Body of pancreas (tissue), 4 donors: ENCODE measurements at regions not wholly inside any gene's neighbourhood (a gene's known extent, or its start where the extent isn't known, plus 50 kb on each side); places are given as distances from the start of the nearest gene placed in this dataset.

Source experiments
- POLR2A ChIP-seq, 3 donors: fragments of 450-650 bp; IDR thresholded peaks; one replicate each; pipeline ENCODE4 v1.6.1; 2016; ENCODE audit warnings: antibody characterized with exemption in 3 of 3, mild to moderate bottlenecking in 2 of 3
- TF ChIP-seq, protein P1 (sequence below), 7 experiments: fragments of 450-650 bp in 4 of 7; fragments of 200-600 bp in 3 of 7; sonication (generic) in 3 of 7; IDR thresholded peaks; one replicate each; pipeline ENCODE4 v1.5.1; 2016 to 2019; ENCODE audit warnings: antibody characterized with exemption in 7 of 7

DNA sequence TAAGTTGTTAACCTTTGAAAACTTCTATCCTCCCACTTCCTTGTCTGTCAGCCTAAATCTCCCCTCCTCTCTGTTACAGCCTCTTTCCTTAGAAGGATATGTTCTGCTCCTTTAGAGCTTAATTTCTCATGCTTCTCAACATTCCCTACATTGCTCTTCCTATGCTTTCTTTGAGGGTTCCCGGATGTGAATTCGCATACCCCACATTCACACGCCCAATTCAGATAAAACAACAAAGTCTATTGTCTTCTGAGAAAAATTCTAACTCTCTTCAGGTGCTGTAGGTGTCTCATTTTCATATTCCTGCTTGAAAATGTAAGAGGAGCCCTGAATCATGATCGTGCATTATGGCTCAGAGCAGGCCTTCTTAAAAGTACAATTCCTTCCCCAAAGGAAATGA lies 171.8 kb upstream of the DPH6 start:
- TF ChIP-seq, protein P1, sequence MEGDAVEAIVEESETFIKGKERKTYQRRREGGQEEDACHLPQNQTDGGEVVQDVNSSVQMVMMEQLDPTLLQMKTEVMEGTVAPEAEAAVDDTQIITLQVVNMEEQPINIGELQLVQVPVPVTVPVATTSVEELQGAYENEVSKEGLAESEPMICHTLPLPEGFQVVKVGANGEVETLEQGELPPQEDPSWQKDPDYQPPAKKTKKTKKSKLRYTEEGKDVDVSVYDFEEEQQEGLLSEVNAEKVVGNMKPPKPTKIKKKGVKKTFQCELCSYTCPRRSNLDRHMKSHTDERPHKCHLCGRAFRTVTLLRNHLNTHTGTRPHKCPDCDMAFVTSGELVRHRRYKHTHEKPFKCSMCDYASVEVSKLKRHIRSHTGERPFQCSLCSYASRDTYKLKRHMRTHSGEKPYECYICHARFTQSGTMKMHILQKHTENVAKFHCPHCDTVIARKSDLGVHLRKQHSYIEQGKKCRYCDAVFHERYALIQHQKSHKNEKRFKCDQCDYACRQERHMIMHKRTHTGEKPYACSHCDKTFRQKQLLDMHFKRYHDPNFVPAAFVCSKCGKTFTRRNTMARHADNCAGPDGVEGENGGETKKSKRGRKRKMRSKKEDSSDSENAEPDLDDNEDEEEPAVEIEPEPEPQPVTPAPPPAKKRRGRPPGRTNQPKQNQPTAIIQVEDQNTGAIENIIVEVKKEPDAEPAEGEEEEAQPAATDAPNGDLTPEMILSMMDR (IDR thresholded peaks at IDR 0.05): no peak
- no peak for TF ChIP-seq POLR2A (IDR thresholded peaks at IDR 0.05)
